ENCODE measurements at regions not wholly inside any gene's neighbourhood (a gene's known extent, or its start where the extent isn't known, plus 50 kb on each side); places are given as distances from the start of the nearest gene placed in this dataset.

DNA sequence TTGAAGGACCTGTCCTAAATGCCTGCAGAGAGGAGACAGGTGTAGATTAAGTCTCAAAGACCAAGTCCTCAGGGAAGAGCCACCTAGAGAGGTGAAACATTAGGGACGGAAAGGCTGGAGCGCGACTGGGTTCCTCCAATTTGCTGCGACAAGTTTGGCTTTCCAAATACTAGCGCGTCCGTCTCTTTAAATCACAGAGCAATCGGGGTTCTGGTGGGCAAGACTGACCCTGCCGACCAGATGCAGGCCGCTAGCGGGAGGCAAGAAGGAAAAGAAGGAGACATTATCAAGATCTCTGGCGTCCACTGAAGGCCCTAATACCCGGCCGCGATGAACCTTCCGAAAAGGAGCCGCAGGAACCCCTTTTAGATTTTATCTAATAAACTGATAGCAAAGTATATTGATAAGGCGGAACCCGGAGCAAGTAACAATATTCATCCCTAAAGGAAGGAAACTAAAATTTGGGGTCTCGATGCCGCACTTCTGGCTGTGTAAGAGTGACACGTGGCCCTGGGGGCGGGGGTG is 128.2 kb upstream of the C11orf58 start:
- no peak overlapping the region for H3K27ac ChIP-seq (ENCODE audit: extremely low read depth, low read depth, low read length)
- no peak for TF ChIP-seq YY1 (tag by site-specific recombination; IDR thresholded peaks at IDR 0.05)
- no peaks in the 10 kb centered on the region for H3K9me3 ChIP-seq (ENCODE audit: control insufficient read depth, insufficient read depth, low read depth, low read length)
- H3K36me3 ChIP-seq (ENCODE audit: control insufficient read depth in 2 of 2, insufficient read depth in 1 of 2, low read length in 2 of 2): no peaks in the 10 kb centered on the region
- CTCF ChIA-PET: interaction anchor here (1.0 to 1.5 kb wide), 3 partner anchors 692 to 791 kb away, joined by 3 to 4 read pairs (median 3); no protein-coding TSS in a partner anchor
- no peak overlapping the region for H3K4me3 ChIP-seq (ENCODE audit: low read depth, low read length)
- POLR2A ChIA-PET: no interaction called here
- no peaks in the 10 kb centered on the region for H3K4me1 ChIP-seq (ENCODE audit: control insufficient read depth, insufficient read depth, low read length)

DNA sequence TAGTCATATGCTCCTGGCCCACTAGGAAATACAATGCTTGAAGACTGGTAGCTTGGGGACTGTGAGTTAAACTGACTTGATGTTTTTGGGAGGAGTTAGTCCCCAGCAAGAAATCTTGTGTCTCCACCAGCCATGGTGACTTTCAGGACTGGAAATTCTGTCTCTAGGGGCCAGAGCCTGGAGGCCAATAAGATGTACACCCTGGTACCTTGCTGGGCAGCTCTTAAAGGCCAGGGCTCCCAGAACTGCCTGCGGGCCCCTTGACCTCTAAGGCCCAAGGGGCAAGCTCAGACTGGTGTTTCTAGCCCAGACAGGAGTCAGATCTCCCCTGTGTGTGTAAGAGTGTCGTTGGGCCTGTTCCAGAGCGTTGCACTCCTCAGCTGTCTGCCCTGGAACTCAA is 128.7 kb upstream of the C11orf58 start:
- Histone ChIP-seq H3K9me3 (ENCODE audit: control insufficient read depth, insufficient read depth, low read depth, low read length) (no peaks in the 10 kb centered on the region), H3K36me3 (ENCODE audit: control insufficient read depth in 2 of 2, insufficient read depth in 1 of 2, low read length in 2 of 2) (no peaks in the 10 kb centered on the region), H3K4me1 (ENCODE audit: control insufficient read depth, insufficient read depth, low read length) (no peaks in the 10 kb centered on the region), H3K27ac (ENCODE audit: extremely low read depth, low read depth, low read length) (no peak overlapping the region), H3K4me3 (ENCODE audit: low read depth, low read length) (no peak overlapping the region)
- ChIA-PET CTCF (interaction anchor here (0.8 to 1.5 kb wide), 3 partner anchors 758 to 790 kb away, joined by 3 to 4 read pairs (median 4); no protein-coding TSS in a partner anchor), POLR2A (no interaction called here)
- TF ChIP-seq GLIS2 (tag by site-specific recombination; IDR thresholded peaks at IDR 0.05) (no peak), ZXDB (tag by site-specific recombination; IDR thresholded peaks at IDR 0.05) (no peak), MEIS1 (CRISPR knock-in tag; IDR thresholded peaks at IDR 0.05; ENCODE audit: borderline replicate concordance) (no peak), ZNF76 (tag by site-specific recombination; IDR thresholded peaks at IDR 0.05; ENCODE audit: borderline replicate concordance, low read depth) (no peak), ZNF521 (tag by site-specific recombination; IDR thresholded peaks at IDR 0.05) (no peak)

DNA sequence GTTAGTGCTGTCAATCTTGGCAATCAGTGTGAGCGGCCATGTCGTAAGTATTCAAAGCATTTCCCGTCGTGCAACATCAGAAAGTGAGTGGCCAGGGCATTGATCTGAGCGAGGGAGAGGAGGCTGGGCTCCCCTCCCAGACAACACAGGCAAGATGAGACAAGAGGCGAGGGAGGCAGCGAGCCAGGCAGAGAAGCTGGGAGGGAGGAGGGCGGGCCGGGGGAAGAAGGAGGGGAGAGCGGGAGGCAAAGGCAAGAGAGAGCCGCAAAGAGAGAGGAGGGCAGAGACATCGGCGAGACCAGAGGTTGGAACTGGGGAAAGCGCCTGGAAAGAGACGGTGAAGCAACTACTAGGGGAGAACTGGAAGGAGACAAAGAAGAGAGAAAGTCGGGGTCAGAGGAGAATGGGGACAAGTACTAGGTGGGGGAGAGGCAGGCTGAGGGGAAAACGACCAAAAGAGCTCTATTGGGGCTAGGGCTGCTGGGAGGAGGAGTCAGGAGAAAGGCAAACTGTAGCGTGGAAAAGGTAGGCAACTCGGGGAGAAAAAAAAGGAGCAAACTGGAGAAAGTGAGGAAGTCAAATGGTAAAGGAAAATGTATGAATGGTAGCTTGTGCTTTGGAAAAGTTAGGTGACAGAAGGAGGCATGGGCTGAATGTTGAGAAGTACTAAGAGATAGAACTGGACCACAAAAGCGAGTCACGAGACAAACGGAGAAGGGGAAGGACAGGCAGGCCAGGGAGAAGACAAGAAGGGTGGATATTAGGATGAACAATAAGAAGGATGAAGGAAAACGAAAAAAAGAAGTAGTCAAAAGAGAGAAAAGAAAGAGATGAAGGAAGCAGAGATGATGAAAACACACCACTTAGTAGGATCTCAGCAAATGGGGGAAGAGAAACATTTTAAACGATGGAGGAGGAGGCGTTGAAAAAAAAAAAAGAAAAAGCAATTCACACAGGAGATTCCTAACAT is 130.5 kb upstream of the C11orf58 start:
- H3K36me3 ChIP-seq (ENCODE audit: control insufficient read depth in 2 of 2, insufficient read depth in 1 of 2, low read length in 2 of 2): no peaks in the 10 kb centered on the region
- peak overlapping the region; percentile 78 for H3K4me3 ChIP-seq (ENCODE audit: low read depth, low read length)
- ChIA-PET CTCF (interaction anchor here (0.5 to 1.1 kb wide), 7 partner anchors 50 to 761 kb away, joined by 3 to 5 read pairs (median 3); no protein-coding TSS in a partner anchor), POLR2A (interaction anchor here (0.5 to 1.5 kb wide), 8 partner anchors 12 to 958 kb away, joined by 3 to 4 read pairs (median 3); no protein-coding TSS in a partner anchor)
- H3K9me3 ChIP-seq (ENCODE audit: control insufficient read depth, insufficient read depth, low read depth, low read length): no peaks in the 10 kb centered on the region
- peak overlapping the region; percentile 86 for H3K27ac ChIP-seq (ENCODE audit: extremely low read depth, low read depth, low read length)
- no peaks in the 10 kb centered on the region for H3K4me1 ChIP-seq (ENCODE audit: control insufficient read depth, insufficient read depth, low read length)
- TF ChIP-seq ZFP3 (tag by site-specific recombination; IDR thresholded peaks at IDR 0.05; ENCODE audit: low read depth) (no peak), ZNF157 (tag by site-specific recombination; IDR thresholded peaks at IDR 0.05) (no peak), BCL11B (tag by site-specific recombination; IDR thresholded peaks at IDR 0.05; ENCODE audit: low read depth) (no peak), ZNF473 (tag by site-specific recombination; IDR thresholded peaks at IDR 0.05) (no peak), ZNF654 (tag by site-specific recombination; IDR thresholded peaks at IDR 0.05; ENCODE audit: low read depth) (no peak), GLI4 (tag by site-specific recombination; IDR thresholded peaks at IDR 0.05) (0 out of 2 replicates have a peak, but pooled peaks have one; percentile 8), GLIS1 (tag by site-specific recombination; IDR thresholded peaks at IDR 0.05) (0 out of 2 replicates have a peak, but pooled peaks have one; percentile 12)
- TF ChIP-seq, protein P1, sequence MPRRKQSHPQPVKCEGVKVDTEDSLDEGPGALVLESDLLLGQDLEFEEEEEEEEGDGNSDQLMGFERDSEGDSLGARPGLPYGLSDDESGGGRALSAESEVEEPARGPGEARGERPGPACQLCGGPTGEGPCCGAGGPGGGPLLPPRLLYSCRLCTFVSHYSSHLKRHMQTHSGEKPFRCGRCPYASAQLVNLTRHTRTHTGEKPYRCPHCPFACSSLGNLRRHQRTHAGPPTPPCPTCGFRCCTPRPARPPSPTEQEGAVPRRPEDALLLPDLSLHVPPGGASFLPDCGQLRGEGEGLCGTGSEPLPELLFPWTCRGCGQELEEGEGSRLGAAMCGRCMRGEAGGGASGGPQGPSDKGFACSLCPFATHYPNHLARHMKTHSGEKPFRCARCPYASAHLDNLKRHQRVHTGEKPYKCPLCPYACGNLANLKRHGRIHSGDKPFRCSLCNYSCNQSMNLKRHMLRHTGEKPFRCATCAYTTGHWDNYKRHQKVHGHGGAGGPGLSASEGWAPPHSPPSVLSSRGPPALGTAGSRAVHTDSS (tag by site-specific recombination; IDR thresholded peaks at IDR 0.05): no peak
- TF ChIP-seq, protein P2, sequence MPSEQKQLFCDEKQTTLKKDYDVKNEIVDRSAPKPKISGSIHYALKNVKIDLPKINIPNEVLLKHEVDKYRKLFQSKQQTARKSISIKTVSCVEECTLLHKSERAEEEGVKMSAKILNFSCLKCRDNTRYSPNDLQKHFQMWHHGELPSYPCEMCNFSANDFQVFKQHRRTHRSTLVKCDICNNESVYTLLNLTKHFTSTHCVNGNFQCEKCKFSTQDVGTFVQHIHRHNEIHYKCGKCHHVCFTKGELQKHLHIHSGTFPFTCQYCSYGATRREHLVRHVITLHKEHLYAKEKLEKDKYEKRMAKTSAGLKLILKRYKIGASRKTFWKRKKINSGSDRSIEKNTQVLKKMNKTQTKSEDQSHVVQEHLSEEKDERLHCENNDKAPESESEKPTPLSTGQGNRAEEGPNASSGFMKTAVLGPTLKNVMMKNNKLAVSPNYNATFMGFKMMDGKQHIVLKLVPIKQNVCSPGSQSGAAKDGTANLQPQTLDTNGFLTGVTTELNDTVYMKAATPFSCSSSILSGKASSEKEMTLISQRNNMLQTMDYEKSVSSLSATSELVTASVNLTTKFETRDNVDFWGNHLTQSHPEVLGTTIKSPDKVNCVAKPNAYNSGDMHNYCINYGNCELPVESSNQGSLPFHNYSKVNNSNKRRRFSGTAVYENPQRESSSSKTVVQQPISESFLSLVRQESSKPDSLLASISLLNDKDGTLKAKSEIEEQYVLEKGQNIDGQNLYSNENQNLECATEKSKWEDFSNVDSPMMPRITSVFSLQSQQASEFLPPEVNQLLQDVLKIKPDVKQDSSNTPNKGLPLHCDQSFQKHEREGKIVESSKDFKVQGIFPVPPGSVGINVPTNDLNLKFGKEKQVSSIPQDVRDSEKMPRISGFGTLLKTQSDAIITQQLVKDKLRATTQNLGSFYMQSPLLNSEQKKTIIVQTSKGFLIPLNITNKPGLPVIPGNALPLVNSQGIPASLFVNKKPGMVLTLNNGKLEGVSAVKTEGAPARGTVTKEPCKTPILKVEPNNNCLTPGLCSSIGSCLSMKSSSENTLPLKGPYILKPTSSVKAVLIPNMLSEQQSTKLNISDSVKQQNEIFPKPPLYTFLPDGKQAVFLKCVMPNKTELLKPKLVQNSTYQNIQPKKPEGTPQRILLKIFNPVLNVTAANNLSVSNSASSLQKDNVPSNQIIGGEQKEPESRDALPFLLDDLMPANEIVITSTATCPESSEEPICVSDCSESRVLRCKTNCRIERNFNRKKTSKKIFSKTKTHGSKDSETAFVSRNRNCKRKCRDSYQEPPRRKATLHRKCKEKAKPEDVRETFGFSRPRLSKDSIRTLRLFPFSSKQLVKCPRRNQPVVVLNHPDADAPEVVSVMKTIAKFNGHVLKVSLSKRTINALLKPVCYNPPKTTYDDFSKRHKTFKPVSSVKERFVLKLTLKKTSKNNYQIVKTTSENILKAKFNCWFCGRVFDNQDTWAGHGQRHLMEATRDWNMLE (tag by site-specific recombination; conservative IDR thresholded peaks at IDR 0.05; ENCODE audit: low read depth): 0 out of 2 replicates have a peak, but pooled peaks have one; percentile 9
- TF ChIP-seq, protein P3, sequence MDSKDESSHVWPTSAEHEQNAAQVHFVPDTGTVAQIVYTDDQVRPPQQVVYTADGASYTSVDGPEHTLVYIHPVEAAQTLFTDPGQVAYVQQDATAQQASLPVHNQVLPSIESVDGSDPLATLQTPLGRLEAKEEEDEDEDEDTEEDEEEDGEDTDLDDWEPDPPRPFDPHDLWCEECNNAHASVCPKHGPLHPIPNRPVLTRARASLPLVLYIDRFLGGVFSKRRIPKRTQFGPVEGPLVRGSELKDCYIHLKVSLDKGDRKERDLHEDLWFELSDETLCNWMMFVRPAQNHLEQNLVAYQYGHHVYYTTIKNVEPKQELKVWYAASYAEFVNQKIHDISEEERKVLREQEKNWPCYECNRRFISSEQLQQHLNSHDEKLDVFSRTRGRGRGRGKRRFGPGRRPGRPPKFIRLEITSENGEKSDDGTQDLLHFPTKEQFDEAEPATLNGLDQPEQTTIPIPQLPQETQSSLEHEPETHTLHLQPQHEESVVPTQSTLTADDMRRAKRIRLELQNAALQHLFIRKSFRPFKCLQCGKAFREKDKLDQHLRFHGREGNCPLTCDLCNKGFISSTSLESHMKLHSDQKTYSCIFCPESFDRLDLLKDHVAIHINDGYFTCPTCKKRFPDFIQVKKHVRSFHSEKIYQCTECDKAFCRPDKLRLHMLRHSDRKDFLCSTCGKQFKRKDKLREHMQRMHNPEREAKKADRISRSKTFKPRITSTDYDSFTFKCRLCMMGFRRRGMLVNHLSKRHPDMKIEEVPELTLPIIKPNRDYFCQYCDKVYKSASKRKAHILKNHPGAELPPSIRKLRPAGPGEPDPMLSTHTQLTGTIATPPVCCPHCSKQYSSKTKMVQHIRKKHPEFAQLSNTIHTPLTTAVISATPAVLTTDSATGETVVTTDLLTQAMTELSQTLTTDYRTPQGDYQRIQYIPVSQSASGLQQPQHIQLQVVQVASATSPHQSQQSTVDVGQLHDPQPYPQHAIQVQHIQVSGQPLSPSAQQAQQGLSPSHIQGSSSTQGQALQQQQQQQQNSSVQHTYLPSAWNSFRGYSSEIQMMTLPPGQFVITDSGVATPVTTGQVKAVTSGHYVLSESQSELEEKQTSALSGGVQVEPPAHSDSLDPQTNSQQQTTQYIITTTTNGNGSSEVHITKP (tag by site-specific recombination; IDR thresholded peaks at IDR 0.05): peak; percentile 80
